Astrocyte (in vitro differentiated cells and primary cell): ENCODE measurements at regions not wholly inside any gene's neighbourhood (a gene's known extent, or its start where the extent isn't known, plus 50 kb on each side); places are given as distances from the start of the nearest gene placed in this dataset.

Experiments
- CTCF ChIP-seq: IDR thresholded peaks from 2 replicates; pipeline ENCODE4 v1.5.1; 2011; ENCODE audit warnings: low read depth, mild to moderate bottlenecking, inconsistent platforms, low read length, moderate library complexity; ENCODE audit not compliant: insufficient read depth
- EZH2 ChIP-seq: IDR thresholded peaks from 2 replicates; pipeline ENCODE4 v1.6.1; 2012; ENCODE audit warnings: mild to moderate bottlenecking, low read length, inconsistent platforms; ENCODE audit not compliant: insufficient read depth

DNA sequence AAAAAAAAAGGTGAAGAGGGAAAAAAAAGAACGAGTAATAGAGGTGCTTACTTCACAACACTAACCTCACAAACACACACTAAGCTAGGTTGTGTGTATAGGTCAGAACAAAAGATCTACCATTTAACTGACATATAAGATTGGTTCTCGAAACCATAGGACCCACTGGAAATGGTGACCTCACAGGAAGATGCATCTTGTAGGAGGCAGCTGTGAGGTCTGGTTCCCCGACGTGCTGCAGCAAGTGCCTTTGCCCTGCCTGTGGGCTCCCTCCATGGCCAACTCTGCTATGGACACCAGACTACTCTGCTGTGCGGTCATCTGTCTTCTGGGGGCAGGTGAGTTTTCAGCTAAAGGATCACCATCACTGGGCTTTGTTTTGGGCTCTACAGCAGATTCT lies 133.8 kb upstream of the PRSS1 start:
- TF ChIP-seq CTCF (no peak), EZH2 (no peak)
